ENCODE measurements at regions not wholly inside any gene's neighbourhood (a gene's known extent, or its start where the extent isn't known, plus 50 kb on each side); places are given as distances from the start of the nearest gene placed in this dataset.

DNA sequence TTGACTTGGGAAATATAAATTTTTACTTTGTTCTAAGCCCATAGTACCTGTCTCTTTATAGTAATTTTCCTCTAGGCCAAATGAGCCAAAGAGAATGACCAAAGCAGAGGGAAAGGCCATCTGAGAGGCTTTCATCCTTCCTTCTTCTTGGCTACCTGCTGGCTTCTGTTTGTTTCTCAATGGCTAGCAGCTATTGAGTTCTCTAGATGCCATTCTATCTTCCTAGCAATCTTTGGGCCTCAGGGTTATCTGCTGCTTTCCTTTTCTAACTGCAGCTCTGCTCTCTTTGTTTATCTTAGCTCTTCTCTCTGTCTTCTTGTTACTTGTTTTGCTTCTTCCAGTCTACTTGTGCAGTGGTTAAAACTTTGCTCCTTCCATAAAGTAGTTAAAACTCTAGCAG is 601.1 kb upstream of the NRXN1 start:
- Histone ChIP-seq H3K79me2 (no peaks in the 10 kb centered on the region), H3K27ac (no peak overlapping the region), H3K36me3 (ENCODE audit: control insufficient read depth, insufficient read depth, low read length) (no peaks in the 10 kb centered on the region), H2AFZ (no peak overlapping the region), H3K4me1 (no peaks in the 10 kb centered on the region), H3K27me3 (ENCODE audit: control insufficient read depth, insufficient read depth, low read length) (no peaks in the 10 kb centered on the region), H3K9me3 (ENCODE audit: control insufficient read depth, low read length) (no peaks in the 10 kb centered on the region), H3K4me3 (ENCODE audit: low read depth, low read length) (no peak overlapping the region), H3K9ac (no peak overlapping the region), H3K4me2 (ENCODE audit: low read length) (no peak overlapping the region)
- TF ChIP-seq, protein P1, sequence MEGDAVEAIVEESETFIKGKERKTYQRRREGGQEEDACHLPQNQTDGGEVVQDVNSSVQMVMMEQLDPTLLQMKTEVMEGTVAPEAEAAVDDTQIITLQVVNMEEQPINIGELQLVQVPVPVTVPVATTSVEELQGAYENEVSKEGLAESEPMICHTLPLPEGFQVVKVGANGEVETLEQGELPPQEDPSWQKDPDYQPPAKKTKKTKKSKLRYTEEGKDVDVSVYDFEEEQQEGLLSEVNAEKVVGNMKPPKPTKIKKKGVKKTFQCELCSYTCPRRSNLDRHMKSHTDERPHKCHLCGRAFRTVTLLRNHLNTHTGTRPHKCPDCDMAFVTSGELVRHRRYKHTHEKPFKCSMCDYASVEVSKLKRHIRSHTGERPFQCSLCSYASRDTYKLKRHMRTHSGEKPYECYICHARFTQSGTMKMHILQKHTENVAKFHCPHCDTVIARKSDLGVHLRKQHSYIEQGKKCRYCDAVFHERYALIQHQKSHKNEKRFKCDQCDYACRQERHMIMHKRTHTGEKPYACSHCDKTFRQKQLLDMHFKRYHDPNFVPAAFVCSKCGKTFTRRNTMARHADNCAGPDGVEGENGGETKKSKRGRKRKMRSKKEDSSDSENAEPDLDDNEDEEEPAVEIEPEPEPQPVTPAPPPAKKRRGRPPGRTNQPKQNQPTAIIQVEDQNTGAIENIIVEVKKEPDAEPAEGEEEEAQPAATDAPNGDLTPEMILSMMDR (IDR thresholded peaks at IDR 0.05) = no peak

DNA sequence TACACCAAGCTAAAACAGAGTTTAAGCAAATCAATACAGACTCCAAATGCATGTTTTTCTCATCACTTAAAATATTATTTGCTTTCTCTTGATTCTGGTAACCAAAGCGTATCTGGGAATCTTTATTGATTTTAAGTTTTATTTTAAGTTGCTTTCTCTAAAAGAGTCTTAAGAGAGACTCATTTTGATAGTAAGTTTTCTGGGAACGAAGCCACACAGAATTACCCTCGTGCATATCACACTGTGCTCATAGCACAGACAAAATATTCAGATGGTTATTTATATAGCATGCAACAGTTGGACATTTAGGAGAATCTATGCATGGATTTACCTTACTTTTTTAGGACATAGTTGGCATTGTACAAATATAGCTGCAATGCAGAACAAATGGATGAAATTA is 597.5 kb upstream of the NRXN1 start:
- Histone ChIP-seq H3K9ac (no peak overlapping the region), H3K4me3 (ENCODE audit: low read depth, low read length) (no peak overlapping the region)

DNA sequence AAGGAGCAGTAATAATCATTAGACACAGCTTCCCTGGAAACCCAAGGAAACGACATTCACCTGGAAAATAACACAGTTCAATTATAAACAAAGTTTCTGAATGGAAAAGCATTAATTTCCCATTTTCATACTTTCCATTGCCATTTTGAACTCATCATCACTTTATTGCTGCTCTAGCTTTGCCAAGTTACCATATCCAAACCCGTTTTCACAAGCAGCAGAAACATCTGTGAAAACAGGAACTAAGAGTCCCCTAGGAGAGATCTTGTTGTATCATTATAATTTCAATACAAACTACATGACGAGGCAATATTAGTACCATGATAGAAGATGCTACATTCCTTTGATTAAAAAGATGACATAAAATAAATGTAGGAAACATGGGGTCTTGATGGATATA is 597.0 kb upstream of the NRXN1 start:
- Histone ChIP-seq H3K79me2 (no peaks in the 10 kb centered on the region), H3K4me2 (ENCODE audit: low read length) (no peak overlapping the region), H3K9me3 (ENCODE audit: control insufficient read depth, low read length) (no peaks in the 10 kb centered on the region), H3K4me1 (no peaks in the 10 kb centered on the region), H3K9ac (no peak overlapping the region), H3K36me3 (ENCODE audit: control insufficient read depth, insufficient read depth, low read length) (no peaks in the 10 kb centered on the region), H3K4me3 (ENCODE audit: low read depth, low read length) (no peak overlapping the region), H3K27ac (no peak overlapping the region), H2AFZ (no peak overlapping the region), H3K27me3 (ENCODE audit: control insufficient read depth, insufficient read depth, low read length) (no peaks in the 10 kb centered on the region)
- TF ChIP-seq, protein P1 (IDR thresholded peaks at IDR 0.05) = no peak

More for the DNA sequence above, 597.5 kb upstream of the NRXN1 start:
- Histone ChIP-seq H3K79me2 (no peaks in the 10 kb centered on the region), H3K4me1 (no peaks in the 10 kb centered on the region), H3K27me3 (ENCODE audit: control insufficient read depth, insufficient read depth, low read length) (no peaks in the 10 kb centered on the region), H3K4me2 (ENCODE audit: low read length) (no peak overlapping the region), H2AFZ (no peak overlapping the region), H3K27ac (no peak overlapping the region), H3K9me3 (ENCODE audit: control insufficient read depth, low read length) (no peaks in the 10 kb centered on the region), H3K36me3 (ENCODE audit: control insufficient read depth, insufficient read depth, low read length) (no peaks in the 10 kb centered on the region)
- TF ChIP-seq, protein P1 (IDR thresholded peaks at IDR 0.05) = no peak

DNA sequence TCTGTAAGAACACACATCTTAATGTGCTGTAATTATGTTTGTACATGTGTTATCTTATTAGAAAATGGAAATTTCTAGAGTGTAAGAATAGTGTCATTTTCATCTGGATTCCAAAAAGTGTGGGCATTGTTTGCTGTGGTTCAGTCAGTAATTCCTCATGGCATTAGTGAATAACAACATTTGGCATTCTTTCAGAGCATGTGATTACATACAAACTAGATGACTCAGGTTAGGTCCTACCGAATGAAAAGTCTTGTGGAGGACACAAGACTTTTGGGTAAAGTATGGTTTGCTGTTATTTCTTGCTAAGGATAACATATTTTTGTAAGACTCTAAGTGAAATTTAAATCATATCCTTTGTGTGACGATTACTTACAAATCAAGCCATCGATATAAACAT is 593.1 kb upstream of the NRXN1 start:
- Histone ChIP-seq H3K27ac (no peak overlapping the region), H3K9me3 (ENCODE audit: control insufficient read depth, low read length) (no peaks in the 10 kb centered on the region), H3K79me2 (no peaks in the 10 kb centered on the region), H3K4me1 (no peaks in the 10 kb centered on the region), H2AFZ (no peak overlapping the region), H3K4me2 (ENCODE audit: low read length) (no peak overlapping the region), H3K36me3 (ENCODE audit: control insufficient read depth, insufficient read depth, low read length) (no peaks in the 10 kb centered on the region), H3K4me3 (ENCODE audit: low read depth, low read length) (no peak overlapping the region), H3K27me3 (ENCODE audit: control insufficient read depth, insufficient read depth, low read length) (no peaks in the 10 kb centered on the region), H3K9ac (no peak overlapping the region)
- TF ChIP-seq, protein P1 (IDR thresholded peaks at IDR 0.05) = no peak

DNA sequence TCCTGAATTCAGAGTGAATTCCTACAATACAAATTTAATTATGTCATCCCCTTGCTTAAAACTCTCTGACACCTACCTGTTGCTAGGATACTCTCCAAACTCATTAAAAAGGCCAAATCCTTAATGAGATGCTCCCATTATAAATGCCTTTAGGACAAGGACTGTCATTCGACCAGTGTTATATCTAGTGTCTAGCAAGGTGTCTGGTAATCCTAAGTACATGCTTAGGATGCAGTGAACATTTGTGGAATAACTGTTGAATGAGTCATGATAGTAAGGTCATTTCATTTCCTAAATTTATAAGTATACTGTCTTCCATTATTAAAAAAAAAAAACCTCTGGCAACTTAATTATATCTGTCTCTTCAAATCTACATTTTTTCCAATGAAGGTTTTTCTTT is 588.9 kb upstream of the NRXN1 start:
- TF ChIP-seq, protein P1 (IDR thresholded peaks at IDR 0.05) = no peak
- H3K4me3 ChIP-seq (ENCODE audit: low read depth, low read length) = no peak overlapping the region

More for the DNA sequence above, 588.9 kb upstream of the NRXN1 start:
- Histone ChIP-seq H3K27me3 (ENCODE audit: control insufficient read depth, insufficient read depth, low read length) (no peaks in the 10 kb centered on the region), H3K36me3 (ENCODE audit: control insufficient read depth, insufficient read depth, low read length) (no peaks in the 10 kb centered on the region), H3K4me1 (no peaks in the 10 kb centered on the region), H3K4me2 (ENCODE audit: low read length) (no peak overlapping the region), H3K9ac (no peak overlapping the region), H3K27ac (no peak overlapping the region), H3K9me3 (ENCODE audit: control insufficient read depth, low read length) (no peaks in the 10 kb centered on the region), H3K79me2 (no peaks in the 10 kb centered on the region), H2AFZ (no peak overlapping the region)

All from parathyroid adenoma (tissue), 2 donors.